ENCODE measurements at regions not wholly inside any gene's neighbourhood (a gene's known extent, or its start where the extent isn't known, plus 50 kb on each side); places are given as distances from the start of the nearest gene placed in this dataset.

DNA sequence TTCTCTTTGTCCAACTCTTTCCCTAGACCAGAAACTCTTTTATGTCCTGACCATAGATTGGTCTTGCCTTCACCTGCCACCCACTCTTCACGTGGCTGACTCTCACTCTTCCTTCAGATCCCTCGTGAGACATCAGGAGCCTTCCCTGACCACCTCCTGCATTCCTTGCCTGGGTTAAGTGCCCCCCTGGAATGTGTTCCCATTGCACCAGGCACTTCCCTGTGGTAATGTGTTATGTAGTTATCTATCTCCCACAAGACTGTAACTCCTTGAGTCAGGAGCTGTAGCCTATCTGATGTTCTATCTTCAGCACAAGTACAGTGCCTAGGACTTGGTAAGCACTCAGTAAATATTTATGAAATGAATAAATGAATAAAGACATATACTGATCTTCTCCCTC is 111.2 kb upstream of the CTTNBP2NL start:
- H3K4me3 ChIP-seq (ENCODE audit: control extremely low read depth in 1 of 5, extremely low read depth in 1 of 5, insufficient read depth in 1 of 5, low read depth in 2 of 5, low read length in 4 of 5) = no peak overlapping the region
- no peak overlapping the region for H2AFZ ChIP-seq (ENCODE audit: insufficient read depth, low read depth, low read length, poor library complexity, severe bottlenecking)
- H3K79me2 ChIP-seq (ENCODE audit: control insufficient read depth, insufficient read depth, low read length) = no peaks in the 10 kb centered on the region
- DNase-seq = no peak
- H3K9ac ChIP-seq (ENCODE audit: low read length) = no peak overlapping the region
- no peak for ATAC-seq (ENCODE audit: low read depth)
- intact Hi-C loops (cut with micrococcal nuclease) = no loop called here
- H3K4me1 Mint-ChIP-seq = no peaks in the 10 kb centered on the region
- H4K20me1 ChIP-seq (ENCODE audit: control insufficient read depth, insufficient read depth, low read length, poor library complexity, severe bottlenecking) = no peaks in the 10 kb centered on the region
- no peak overlapping the region for H3K4me3 Mint-ChIP-seq
- no peak for TF ChIP-seq EZH2 (IDR thresholded peaks at IDR 0.05; ENCODE audit: borderline replicate concordance, insufficient read depth, low read depth, low read length, poor library complexity, severe bottlenecking)
- TF ChIP-seq, protein P1, sequence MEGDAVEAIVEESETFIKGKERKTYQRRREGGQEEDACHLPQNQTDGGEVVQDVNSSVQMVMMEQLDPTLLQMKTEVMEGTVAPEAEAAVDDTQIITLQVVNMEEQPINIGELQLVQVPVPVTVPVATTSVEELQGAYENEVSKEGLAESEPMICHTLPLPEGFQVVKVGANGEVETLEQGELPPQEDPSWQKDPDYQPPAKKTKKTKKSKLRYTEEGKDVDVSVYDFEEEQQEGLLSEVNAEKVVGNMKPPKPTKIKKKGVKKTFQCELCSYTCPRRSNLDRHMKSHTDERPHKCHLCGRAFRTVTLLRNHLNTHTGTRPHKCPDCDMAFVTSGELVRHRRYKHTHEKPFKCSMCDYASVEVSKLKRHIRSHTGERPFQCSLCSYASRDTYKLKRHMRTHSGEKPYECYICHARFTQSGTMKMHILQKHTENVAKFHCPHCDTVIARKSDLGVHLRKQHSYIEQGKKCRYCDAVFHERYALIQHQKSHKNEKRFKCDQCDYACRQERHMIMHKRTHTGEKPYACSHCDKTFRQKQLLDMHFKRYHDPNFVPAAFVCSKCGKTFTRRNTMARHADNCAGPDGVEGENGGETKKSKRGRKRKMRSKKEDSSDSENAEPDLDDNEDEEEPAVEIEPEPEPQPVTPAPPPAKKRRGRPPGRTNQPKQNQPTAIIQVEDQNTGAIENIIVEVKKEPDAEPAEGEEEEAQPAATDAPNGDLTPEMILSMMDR (IDR thresholded peaks at IDR 0.05) = no peak
- no peaks in the 10 kb centered on the region for H3K9me3 ChIP-seq (ENCODE audit: control extremely low read depth in 1 of 3, control insufficient read depth in 2 of 3, insufficient read depth in 1 of 3, low read length in 2 of 3)
- no peaks in the 10 kb centered on the region for H3K9me3 Mint-ChIP-seq (ENCODE audit: insufficient read depth)
- POLR2A ChIA-PET = no interaction called here
- 47% methylated on average over 2 of the region's 2 CpGs for WGBS (ENCODE audit: insufficient coverage)
- H3K4me1 ChIP-seq (ENCODE audit: control insufficient read depth in 2 of 2, insufficient read depth in 2 of 2, low read length in 2 of 2) = no peaks in the 10 kb centered on the region
- H3K36me3 ChIP-seq (replicated peaks in 1 of 2; ENCODE audit: control extremely low read depth in 1 of 2, control insufficient read depth in 1 of 2, extremely low read depth in 1 of 2, insufficient read depth in 2 of 2, low read length in 1 of 2) = no peaks in the 10 kb centered on the region
- H3K27me3 ChIP-seq (replicated peaks in 1 of 4; ENCODE audit: control extremely low read depth in 1 of 4, control insufficient read depth in 3 of 4, insufficient read depth in 4 of 4, low read length in 3 of 4) = peaks cover 0 to 4% (median 0%) of the 10 kb centered on the region in 4 experiments
- no peak overlapping the region for H3K4me2 ChIP-seq (replicated peaks; ENCODE audit: low read depth, low read length, poor library complexity, severe bottlenecking)
- CTCF ChIA-PET = no interaction called here
- no peak overlapping the region for H3K27ac ChIP-seq (ENCODE audit: low read length in 2 of 2)
- peaks cover 34% of the 10 kb centered on the region for H3K27me3 Mint-ChIP-seq
- H3K27ac Mint-ChIP-seq = no peak overlapping the region

DNA sequence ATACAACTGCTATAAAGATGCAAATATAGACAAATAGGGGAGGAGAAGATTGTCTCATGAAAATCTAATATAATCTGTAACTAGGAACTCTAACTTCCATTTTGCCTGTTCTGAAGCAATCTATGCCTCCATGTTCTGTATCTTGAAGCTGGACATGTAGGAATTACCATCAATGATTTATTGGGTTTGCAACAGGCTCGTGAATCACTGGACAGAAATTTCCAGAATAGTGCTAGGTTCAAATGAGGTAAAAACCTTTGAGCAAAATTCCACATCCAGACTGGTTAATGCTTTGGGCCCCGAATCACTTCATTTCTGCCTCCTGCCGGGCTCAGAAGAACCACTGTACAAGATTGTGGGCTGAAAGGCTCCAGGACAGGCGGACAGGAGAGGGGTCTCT is 110.7 kb upstream of the CTTNBP2NL start:
- 78% methylated on average over 4 of the region's 4 CpGs for WGBS (ENCODE audit: insufficient coverage)

More for the DNA sequence above, 110.7 kb upstream of the CTTNBP2NL start:
- Mint-ChIP-seq H3K4me3 (no peak overlapping the region), H3K9me3 (ENCODE audit: insufficient read depth) (no peaks in the 10 kb centered on the region), H3K27ac (no peak overlapping the region), H3K4me1 (no peaks in the 10 kb centered on the region), H3K27me3 (peaks cover 33% of the 10 kb centered on the region)
- H3K27ac ChIP-seq (ENCODE audit: low read length in 2 of 2) = no peak overlapping the region
- H3K9ac ChIP-seq (ENCODE audit: low read length) = no peak overlapping the region
- peaks cover 0 to 4% (median 0%) of the 10 kb centered on the region in 4 experiments for H3K27me3 ChIP-seq (replicated peaks in 1 of 4; ENCODE audit: control extremely low read depth in 1 of 4, control insufficient read depth in 3 of 4, insufficient read depth in 4 of 4, low read length in 3 of 4)
- ATAC-seq (ENCODE audit: low read depth) = no peak
- H3K4me2 ChIP-seq (replicated peaks; ENCODE audit: low read depth, low read length, poor library complexity, severe bottlenecking) = no peak overlapping the region
- no peak overlapping the region for H2AFZ ChIP-seq (ENCODE audit: insufficient read depth, low read depth, low read length, poor library complexity, severe bottlenecking)
- no peaks in the 10 kb centered on the region for H3K79me2 ChIP-seq (ENCODE audit: control insufficient read depth, insufficient read depth, low read length)
- DNase-seq = no peak
- H3K4me1 ChIP-seq (ENCODE audit: control insufficient read depth in 2 of 2, insufficient read depth in 2 of 2, low read length in 2 of 2) = no peaks in the 10 kb centered on the region
- intact Hi-C loops (cut with micrococcal nuclease) = no loop called here
- ChIA-PET CTCF (no interaction called here), POLR2A (no interaction called here)
- no peaks in the 10 kb centered on the region for H4K20me1 ChIP-seq (ENCODE audit: control insufficient read depth, insufficient read depth, low read length, poor library complexity, severe bottlenecking)
- H3K9me3 ChIP-seq (ENCODE audit: control extremely low read depth in 1 of 3, control insufficient read depth in 2 of 3, insufficient read depth in 1 of 3, low read length in 2 of 3) = no peaks in the 10 kb centered on the region
- no peaks in the 10 kb centered on the region for H3K36me3 ChIP-seq (replicated peaks in 1 of 2; ENCODE audit: control extremely low read depth in 1 of 2, control insufficient read depth in 1 of 2, extremely low read depth in 1 of 2, insufficient read depth in 2 of 2, low read length in 1 of 2)
- no peak for TF ChIP-seq EZH2 (IDR thresholded peaks at IDR 0.05; ENCODE audit: borderline replicate concordance, insufficient read depth, low read depth, low read length, poor library complexity, severe bottlenecking)
- TF ChIP-seq, protein P1 (IDR thresholded peaks at IDR 0.05) = no peak
- no peak overlapping the region for H3K4me3 ChIP-seq (ENCODE audit: control extremely low read depth in 1 of 5, extremely low read depth in 1 of 5, insufficient read depth in 1 of 5, low read depth in 2 of 5, low read length in 4 of 5)
